Activated naive CD8-positive, alpha-beta T cell treated with anti-CD3 and anti-CD28 coated beads, Interleukin-2, amount 50 U/mL, for 24 hours (primary cell): ENCODE measurements at regions not wholly inside any gene's neighbourhood (a gene's known extent, or its start where the extent isn't known, plus 50 kb on each side); places are given as distances from the start of the nearest gene placed in this dataset.
A peak's percentile ranks its signal among the peaks of the same experiment; 100 is the strongest.

Source experiments
- ATAC-seq: fragments of 150-1000 bp; cut with Tn5 transposase; one replicate; pipeline ENCODE4 v1.10.0; 2021
- DNase-seq: peaks from one replicate; pipeline ENCODE4 v3.0.0; 2021
- H3K27ac Mint-ChIP-seq: one replicate; pipeline ENCODE4 v1.8.0; 2021; ENCODE audit warnings: mild to moderate bottlenecking, mixed read lengths
- H3K27me3 Mint-ChIP-seq: one replicate; pipeline ENCODE4 v1.8.0; 2021; ENCODE audit warnings: mixed read lengths
- H3K36me3 Mint-ChIP-seq: one replicate; pipeline ENCODE4 v1.8.0; 2021; ENCODE audit warnings: low read depth, mixed read lengths
- H3K4me1 Mint-ChIP-seq: one replicate; pipeline ENCODE4 v1.8.0; 2021; ENCODE audit warnings: mixed read lengths
- H3K4me3 Mint-ChIP-seq: one replicate; pipeline ENCODE4 v1.8.0; 2021; ENCODE audit warnings: mild to moderate bottlenecking, moderate library complexity, mixed read lengths
- H3K9me3 Mint-ChIP-seq: one replicate; pipeline ENCODE4 v1.8.0; 2021; ENCODE audit warnings: mixed read lengths

- Mint-ChIP-seq H3K27ac (no peak overlapping the region), H3K27me3 (peaks cover 3% of the 10 kb centered on the region), H3K4me1 (no peaks in the 10 kb centered on the region), H3K4me3 (no peak overlapping the region), H3K36me3 (no peaks in the 10 kb centered on the region), H3K9me3 (no peaks in the 10 kb centered on the region)
- no peak for DNase-seq
- no peak for ATAC-seq
Observed at GRCh38 chr5:135221696-135222095, 177.3 kb downstream of the MACROH2A1 start.

DNA sequence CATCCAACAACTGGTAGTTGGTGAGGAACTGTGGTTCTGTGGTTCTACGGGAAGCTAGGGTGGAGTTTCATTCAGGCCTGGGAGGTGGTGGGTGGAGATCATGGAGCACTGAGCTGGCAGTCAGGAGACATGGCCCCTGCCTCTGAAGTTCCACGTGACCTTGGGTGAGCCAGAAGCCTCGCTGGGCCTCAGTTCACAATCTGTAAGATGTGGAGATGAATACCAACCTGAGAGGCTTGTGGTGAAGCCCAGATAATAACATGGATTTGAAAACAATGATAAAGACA, 177.9 kb downstream of the MACROH2A1 start:
- DNase-seq, result no peak
- Mint-ChIP-seq H3K4me3 (no peak overlapping the region), H3K27me3 (peaks cover 3% of the 10 kb centered on the region), H3K36me3 (no peaks in the 10 kb centered on the region), H3K27ac (peak overlapping the region; percentile 41), H3K9me3 (no peaks in the 10 kb centered on the region), H3K4me1 (no peaks in the 10 kb centered on the region)
- no peak for ATAC-seq

- Mint-ChIP-seq H3K27me3 (peaks cover 2% of the 10 kb centered on the region), H3K4me1 (no peaks in the 10 kb centered on the region), H3K36me3 (no peaks in the 10 kb centered on the region), H3K9me3 (no peaks in the 10 kb centered on the region), H3K27ac (peak overlapping the region; percentile 41), H3K4me3 (no peak overlapping the region)
- DNase-seq (no peak), ATAC-seq (no peak)
Observed at GRCh38 chr5:135220394-135221186, 178.4 kb downstream of the MACROH2A1 start.

DNA sequence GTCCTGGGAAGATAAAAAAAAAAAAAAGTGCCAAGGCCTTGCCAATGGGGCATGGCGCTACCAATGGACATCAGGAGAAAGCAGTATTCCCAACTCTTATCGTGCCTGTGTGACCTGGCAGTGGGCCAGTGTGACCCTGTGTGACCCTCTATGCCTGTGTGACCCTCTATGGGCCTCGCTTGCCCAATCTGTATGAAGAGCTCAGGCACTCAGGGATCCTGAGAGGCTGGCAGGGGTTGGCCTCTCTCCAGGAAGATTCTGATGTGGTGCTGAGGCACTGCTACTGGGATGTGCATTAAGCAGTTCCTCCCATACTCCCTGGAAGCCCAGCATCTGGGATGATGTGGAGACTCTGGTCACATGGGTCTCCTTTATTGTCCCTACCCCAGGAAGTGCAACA, 179.2 kb downstream of the MACROH2A1 start:
- ATAC-seq (no peak), DNase-seq (no peak)
- Mint-ChIP-seq H3K4me3 (no peak overlapping the region), H3K9me3 (no peaks in the 10 kb centered on the region), H3K4me1 (no peaks in the 10 kb centered on the region), H3K27ac (no peak overlapping the region), H3K27me3 (no peaks in the 10 kb centered on the region), H3K36me3 (no peaks in the 10 kb centered on the region)

GRCh38 chr5:135218790-135219568, 180.1 kb downstream of the MACROH2A1 start:
- Mint-ChIP-seq H3K36me3 (no peaks in the 10 kb centered on the region), H3K4me1 (no peaks in the 10 kb centered on the region)

DNA sequence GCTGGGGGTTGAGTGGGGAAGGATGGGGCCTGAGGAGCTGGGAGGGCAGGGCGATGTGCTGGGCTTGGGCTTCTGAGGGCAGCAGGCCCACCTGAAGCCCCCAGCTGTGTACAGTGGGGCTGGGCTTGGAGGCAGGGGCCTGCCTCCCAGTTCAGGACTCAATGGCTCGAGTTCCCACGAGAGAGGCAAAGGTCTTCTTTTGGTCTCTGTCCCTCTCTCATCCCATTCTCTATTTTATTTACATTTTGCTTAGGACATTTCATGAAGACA, 180.6 kb downstream of the MACROH2A1 start:
- H3K27me3 Mint-ChIP-seq, result no peaks in the 10 kb centered on the region
- no peak overlapping the region for H3K4me3 Mint-ChIP-seq
- H3K27ac Mint-ChIP-seq, result no peak overlapping the region
- no peaks in the 10 kb centered on the region for H3K36me3 Mint-ChIP-seq
- ATAC-seq (no peak), DNase-seq (no peak)
- H3K4me1 Mint-ChIP-seq, result no peaks in the 10 kb centered on the region
- no peaks in the 10 kb centered on the region for H3K9me3 Mint-ChIP-seq

More at GRCh38 chr5:135218790-135219568, 180.1 kb downstream of the MACROH2A1 start:
- no peaks in the 10 kb centered on the region for H3K9me3 Mint-ChIP-seq
- H3K27me3 Mint-ChIP-seq, result no peaks in the 10 kb centered on the region
- ATAC-seq (no peak), DNase-seq (no peak)
- no peak overlapping the region for H3K27ac Mint-ChIP-seq
- no peak overlapping the region for H3K4me3 Mint-ChIP-seq

- H3K27ac Mint-ChIP-seq, result no peak overlapping the region
- no peak for ATAC-seq
- H3K36me3 Mint-ChIP-seq, result no peaks in the 10 kb centered on the region
Observed at GRCh38 chr5:135217669-135218485, 181.2 kb downstream of the MACROH2A1 start.

GRCh38 chr5:135216471-135217343, 182.3 kb downstream of the MACROH2A1 start:
- Mint-ChIP-seq H3K27ac (no peak overlapping the region), H3K27me3 (no peaks in the 10 kb centered on the region), H3K4me1 (no peaks in the 10 kb centered on the region), H3K36me3 (no peaks in the 10 kb centered on the region), H3K9me3 (no peaks in the 10 kb centered on the region), H3K4me3 (no peak overlapping the region)
- DNase-seq (no peak), ATAC-seq (no peak)

More at GRCh38 chr5:135217669-135218485, 181.2 kb downstream of the MACROH2A1 start:
- no peak overlapping the region for H3K4me3 Mint-ChIP-seq
- no peak for DNase-seq
- H3K4me1 Mint-ChIP-seq, result no peaks in the 10 kb centered on the region
- H3K9me3 Mint-ChIP-seq, result no peaks in the 10 kb centered on the region
- H3K27me3 Mint-ChIP-seq, result no peaks in the 10 kb centered on the region

GRCh38 chr5:135215617-135216470, 181.8 kb upstream of the PITX1 start:
- Mint-ChIP-seq H3K27ac (no peak overlapping the region), H3K4me1 (no peaks in the 10 kb centered on the region), H3K36me3 (no peaks in the 10 kb centered on the region), H3K9me3 (no peaks in the 10 kb centered on the region), H3K4me3 (no peak overlapping the region), H3K27me3 (no peaks in the 10 kb centered on the region)
- no peak for DNase-seq
- no peak for ATAC-seq

DNA sequence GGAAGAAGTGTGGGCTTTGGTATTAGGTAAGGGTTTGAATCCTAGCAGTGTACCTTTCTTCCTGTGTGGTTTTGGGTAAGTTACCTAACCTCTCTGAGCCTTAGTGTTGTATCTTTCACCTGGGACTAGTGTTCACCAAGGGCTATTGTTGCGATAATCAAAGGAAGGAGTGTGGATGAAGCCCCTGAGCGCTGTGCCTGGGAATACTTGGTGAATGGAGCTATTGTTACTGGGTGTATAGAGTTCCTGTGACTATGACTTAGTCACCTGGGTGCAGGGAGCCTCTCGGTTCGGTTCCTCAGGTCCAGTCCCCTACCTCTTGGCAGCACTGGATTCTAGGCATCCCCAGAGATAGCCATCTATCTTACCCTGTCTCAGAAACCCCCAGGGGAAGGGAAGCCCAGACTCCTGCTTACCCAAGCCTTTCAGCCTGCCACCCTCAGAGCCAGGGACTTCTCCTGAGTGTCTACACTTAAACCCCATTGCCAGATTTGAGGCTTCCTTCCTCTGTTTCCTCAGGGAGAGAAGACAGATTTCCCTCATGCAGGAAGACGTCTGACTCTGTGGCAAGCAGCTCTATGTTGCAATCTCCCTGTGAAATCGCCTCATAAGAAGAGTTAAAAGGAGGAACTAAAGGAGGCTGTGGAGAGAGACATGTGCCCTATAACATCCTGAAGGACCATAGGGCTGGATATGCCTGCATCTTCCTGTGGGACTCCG, 181.0 kb upstream of the PITX1 start:
- no peaks in the 10 kb centered on the region for H3K9me3 Mint-ChIP-seq
- H3K4me1 Mint-ChIP-seq, result no peaks in the 10 kb centered on the region
- no peak overlapping the region for H3K27ac Mint-ChIP-seq
- ATAC-seq, result no peak
- no peaks in the 10 kb centered on the region for H3K36me3 Mint-ChIP-seq
- H3K27me3 Mint-ChIP-seq, result peaks cover under 1% of the 10 kb centered on the region
- no peak for DNase-seq
- no peak overlapping the region for H3K4me3 Mint-ChIP-seq

DNA sequence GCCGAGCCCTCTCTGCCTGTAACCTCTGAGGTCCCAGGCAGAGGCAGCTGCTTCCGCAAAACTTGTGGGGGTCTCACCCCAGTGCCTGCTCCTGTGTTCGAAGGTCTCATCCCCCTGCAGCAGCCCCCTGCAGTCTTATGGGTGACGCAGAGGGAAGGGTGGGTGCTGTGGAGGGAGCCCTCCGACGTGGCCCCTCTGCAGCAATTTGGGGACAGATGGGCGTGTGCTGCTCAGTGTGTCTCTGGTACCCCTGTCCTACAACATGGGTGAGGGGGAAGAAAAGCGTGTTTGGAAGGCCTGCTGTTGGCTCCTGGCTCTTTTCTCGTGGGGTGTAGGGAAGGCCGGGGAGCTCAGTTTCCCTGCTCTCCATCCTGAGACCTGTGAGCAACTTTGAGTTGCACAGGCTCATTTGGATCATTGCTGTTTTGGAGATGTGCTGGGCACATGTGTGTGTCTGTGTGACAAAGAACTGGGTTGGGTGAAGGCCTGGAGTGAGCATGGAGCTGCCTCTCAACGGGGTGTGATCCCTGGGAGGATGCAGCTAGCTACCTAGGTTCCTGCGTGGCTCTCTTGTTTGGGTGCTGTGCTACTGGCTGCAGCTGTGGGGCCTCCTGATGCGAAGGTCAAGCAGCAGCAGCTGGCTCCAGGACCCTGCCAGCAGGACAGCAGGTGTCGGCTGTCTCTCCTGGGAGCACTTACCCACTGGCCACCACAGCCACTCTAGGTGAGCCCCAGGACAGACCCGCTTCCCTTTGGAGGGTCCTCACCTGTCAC, 179.6 kb upstream of the PITX1 start:
- Mint-ChIP-seq H3K4me1 (no peaks in the 10 kb centered on the region), H3K4me3 (no peak overlapping the region), H3K27ac (no peak overlapping the region), H3K36me3 (no peaks in the 10 kb centered on the region), H3K27me3 (peaks cover 2% of the 10 kb centered on the region), H3K9me3 (no peaks in the 10 kb centered on the region)
- no peak for ATAC-seq
- no peak for DNase-seq

DNA sequence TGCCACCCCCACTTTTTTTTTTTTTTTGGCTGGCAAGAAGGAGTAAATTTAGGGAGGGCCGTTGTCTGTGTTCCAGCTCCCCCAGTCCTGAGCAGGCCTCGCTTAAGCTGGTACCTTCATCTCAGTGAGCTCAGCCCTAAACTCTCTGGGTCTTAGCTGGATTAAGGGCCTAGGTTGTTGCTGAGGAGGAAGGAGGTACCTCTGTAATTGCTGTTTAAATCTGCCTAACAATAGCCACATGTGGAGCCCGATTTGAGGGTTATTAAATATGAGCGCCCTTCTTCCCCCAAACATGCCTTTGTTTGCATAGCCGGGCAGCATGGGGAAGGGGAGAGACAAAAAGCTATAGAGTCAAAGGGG, 179.0 kb upstream of the PITX1 start:
- peaks cover 2% of the 10 kb centered on the region for H3K27me3 Mint-ChIP-seq
- H3K27ac Mint-ChIP-seq, result no peak overlapping the region
- no peaks in the 10 kb centered on the region for H3K36me3 Mint-ChIP-seq
- no peak overlapping the region for H3K4me3 Mint-ChIP-seq
- no peak for ATAC-seq
- no peak for DNase-seq
- H3K9me3 Mint-ChIP-seq, result no peaks in the 10 kb centered on the region
- H3K4me1 Mint-ChIP-seq, result no peaks in the 10 kb centered on the region
